Endothelial cell of umbilical vein (primary cell): ENCODE measurements at regions not wholly inside any gene's neighbourhood (a gene's known extent, or its start where the extent isn't known, plus 50 kb on each side); places are given as distances from the start of the nearest gene placed in this dataset.

Source experiments
- BruUV-seq: library from RNA; stranded (reverse); fragments of 400-500 nt; replicated peaks from 2 replicates; lab custom pipeline; 2021; lab: Mats Ljungman, UMichigan
- CTCF ChIA-PET: fragments of 300-600, 350-600 bp; sonication (Branson Sonifier 250); formaldehyde crosslinking; loops from one replicate; lab custom pipeline; 2021; ENCODE audit warnings: antibody characterized with exemption, inconsistent platforms; lab: Charles Lee
- POLR2A ChIA-PET: fragments of 300-600, 350-600 bp; sonication (Branson Sonifier 250); formaldehyde crosslinking; loops from one replicate; lab custom pipeline; 2021; ENCODE audit warnings: antibody characterized with exemption, inconsistent platforms; lab: Charles Lee
- DNase-seq: peaks from one replicate; pipeline ENCODE4 v3.0.0-alpha.2; 2011; ENCODE audit warnings: low read depth, low spot score
- FAIRE-seq: peaks from 2 replicates; lab custom pipeline; 2011; peaks lifted over from hg19 to GRCh38; lab: Jason Lieb, UNC
- H2AFZ ChIP-seq: 2 replicates; pipeline ENCODE4 v1.6.0; 2012; ENCODE audit warnings: low read depth, low read length, control low read depth, inconsistent platforms
- H3K27ac ChIP-seq: 2 replicates; pipeline ENCODE4 v1.5.1; 2011; ENCODE audit warnings: low read depth, mild to moderate bottlenecking, control low read depth, low read length, moderate library complexity; ENCODE audit not compliant: insufficient read depth
- H3K27me3 ChIP-seq, 2 experiments: 2 replicates each; pipeline versions ENCODE4 v1.6.0 to v1.6.1; 2011; ENCODE audit warnings: low read length in 2 of 2, mixed read lengths in 1 of 2; ENCODE audit not compliant: control insufficient read depth in 2 of 2, insufficient read depth in 2 of 2
- H3K36me3 ChIP-seq, 2 experiments: 2 replicates in 1 of 2; 3 replicates in 1 of 2; pipeline ENCODE4 v1.5.1; 2011; ENCODE audit warnings: low read length in 2 of 2, mild to moderate bottlenecking in 1 of 2, moderate library complexity in 1 of 2; ENCODE audit not compliant: control insufficient read depth in 2 of 2, insufficient read depth in 2 of 2; ENCODE audit errors: extremely low read depth in 1 of 2
- H3K4me1 ChIP-seq: 3 replicates; pipeline ENCODE4 v1.5.1; 2011; ENCODE audit warnings: mild to moderate bottlenecking, low read length; ENCODE audit not compliant: control insufficient read depth, insufficient read depth; ENCODE audit errors: extremely low read depth
- H3K4me2 ChIP-seq: 2 replicates; pipeline ENCODE4 v1.6.1; 2011; ENCODE audit warnings: low read length, control low read depth, mixed read lengths; ENCODE audit not compliant: insufficient read depth
- H3K4me3 ChIP-seq, 3 experiments: fragments of 200-600 bp in 1 of 3; sonication (generic), shearing (Covaris generic) in 1 of 3; replicated peaks in 1 of 3; 2 replicates each; pipeline ENCODE4 v1.5.1; 2011 to 2016; ENCODE audit warnings: control low read depth in 3 of 3, low read length in 3 of 3, mild to moderate bottlenecking in 2 of 3, inconsistent platforms in 1 of 3, low read depth in 1 of 3, moderate library complexity in 1 of 3; ENCODE audit not compliant: insufficient read depth in 1 of 3
- H3K79me2 ChIP-seq: 2 replicates; pipeline ENCODE4 v1.6.0; 2012; ENCODE audit warnings: low read length, inconsistent platforms; ENCODE audit not compliant: control insufficient read depth, insufficient read depth
- H3K9ac ChIP-seq: replicated peaks from 2 replicates; pipeline ENCODE3; 2011; ENCODE audit warnings: low read length, control low read depth; ENCODE audit not compliant: insufficient read depth; ENCODE audit errors: extremely low read depth
- H3K9me1 ChIP-seq: replicated peaks from 3 replicates; pipeline ENCODE4 v1.6.0; 2011; ENCODE audit warnings: mild to moderate bottlenecking, low read length; ENCODE audit not compliant: control insufficient read depth, insufficient read depth; ENCODE audit errors: extremely low read depth
- H3K9me3 ChIP-seq: replicated peaks from 2 replicates; pipeline ENCODE4 v1.5.1; 2012; ENCODE audit warnings: low read length, inconsistent platforms; ENCODE audit not compliant: control insufficient read depth, insufficient read depth
- H4K20me1 ChIP-seq: replicated peaks from 2 replicates; pipeline ENCODE3; 2011; ENCODE audit warnings: mild to moderate bottlenecking, low read length; ENCODE audit not compliant: control insufficient read depth, insufficient read depth; ENCODE audit errors: extremely low read depth
- CTCF ChIP-seq, 2 donors: IDR thresholded peaks; 1 replicate in 1 of 2; 2 replicates in 1 of 2; pipeline ENCODE4 v1.5.1; 2011; ENCODE audit warnings: low read length in 2 of 2, mild to moderate bottlenecking in 2 of 2, moderate library complexity in 2 of 2, control low read depth in 1 of 2, inconsistent platforms in 1 of 2, low read depth in 1 of 2; ENCODE audit not compliant: insufficient read depth in 1 of 2; ENCODE audit errors: extremely low read depth in 1 of 2
- EZH2 ChIP-seq: IDR thresholded peaks from 2 replicates; pipeline ENCODE4 v1.6.1; 2012; ENCODE audit warnings: borderline replicate concordance, low read depth, mild to moderate bottlenecking, moderate library complexity, low read length, inconsistent platforms; ENCODE audit not compliant: severe bottlenecking
- FOS ChIP-seq: IDR thresholded peaks from 2 replicates; pipeline ENCODE4 v1.6.1; 2011; ENCODE audit warnings: mild to moderate bottlenecking, low read length, moderate library complexity, borderline replicate concordance; ENCODE audit not compliant: insufficient read depth
- GATA2 ChIP-seq: IDR thresholded peaks from 2 replicates; pipeline ENCODE4 v1.7.0; 2011; ENCODE audit warnings: low read depth, mild to moderate bottlenecking, moderate library complexity, mixed read lengths, low read length; ENCODE audit not compliant: insufficient read length, insufficient read depth
- JUN ChIP-seq: IDR thresholded peaks from 2 replicates; pipeline ENCODE4 v1.6.1; 2011; ENCODE audit warnings: borderline replicate concordance, low read depth; ENCODE audit not compliant: insufficient read length, insufficient read depth
- MAX ChIP-seq: IDR thresholded peaks from 2 replicates; pipeline ENCODE4 v1.6.1; 2011; ENCODE audit not compliant: insufficient read depth, insufficient read length
- MYC ChIP-seq: IDR thresholded peaks from one replicate; pipeline ENCODE4 v1.6.1; 2011; ENCODE audit warnings: mild to moderate bottlenecking, low read depth, low read length
- POLR2A ChIP-seq: IDR thresholded peaks from 2 replicates; pipeline ENCODE4 v1.6.1; 2012; ENCODE audit warnings: low read depth, mild to moderate bottlenecking, control low read depth, low read length
- POLR2AphosphoS5 ChIP-seq: IDR thresholded peaks from 2 replicates; pipeline ENCODE4 v1.6.1; 2012; ENCODE audit warnings: low read depth, mild to moderate bottlenecking, control low read depth, low read length, moderate library complexity; ENCODE audit not compliant: insufficient read depth
- dilution Hi-C: fragments of 300-500 bp; cut with MboI; formaldehyde crosslinking; loops from one replicate; pipeline ENCODE4 v1.15.0; 2019; ENCODE audit warnings: low sequenced_read_pairs; ENCODE audit not compliant: extremely low pct_ligation_motif_present
- intact Hi-C: fragments of 100-400 bp; cut with micrococcal nuclease; formaldehyde crosslinking; loops from one replicate; pipeline ENCODE4 v1.10.0; 2022

- no peak overlapping the region for H3K4me3 ChIP-seq
- TF ChIP-seq GATA2: no peak
- no peak for TF ChIP-seq CTCF (IDR thresholded peaks at IDR 0.05; ENCODE audit: extremely low read depth in 1 of 2, insufficient read depth in 1 of 2, low read depth in 1 of 2, low read length in 2 of 2)
- TF ChIP-seq MYC: no peak
- no peak for TF ChIP-seq MAX
- TF ChIP-seq JUN: no peak
- TF ChIP-seq EZH2: no peak
- no peak for TF ChIP-seq POLR2A
- no peak for TF ChIP-seq POLR2AphosphoS5
- TF ChIP-seq FOS: no peak
- no peak overlapping the region for H3K4me2 ChIP-seq
- FAIRE-seq (no peak), DNase-seq (no peak)
- CTCF ChIA-PET: no interaction called here
- intact Hi-C loops (no loop called here), dilution Hi-C loops (no loop called here)
- H3K79me2 ChIP-seq: no peaks in the 10 kb centered on the region
- H3K9ac ChIP-seq: no peak overlapping the region
- POLR2A ChIA-PET: no interaction called here
- H2AFZ ChIP-seq: no peak overlapping the region
- no TSS peak for BruUV-seq
- H3K9me1 ChIP-seq: no peaks in the 10 kb centered on the region
- H3K27ac ChIP-seq: no peak overlapping the region
- no peaks in the 10 kb centered on the region for H3K9me3 ChIP-seq
- no peaks in the 10 kb centered on the region for H3K27me3 ChIP-seq
- no peaks in the 10 kb centered on the region for H4K20me1 ChIP-seq
- peaks cover 13% of the 10 kb centered on the region for H3K4me1 ChIP-seq
- H3K36me3 ChIP-seq: no peaks in the 10 kb centered on the region
These were observed 166.0 kb upstream of the ZNF32 start for GRCh38 chr10:43814663-43815062.
